ENCODE measurements at regions not wholly inside any gene's neighbourhood (a gene's known extent, or its start where the extent isn't known, plus 50 kb on each side); places are given as distances from the start of the nearest gene placed in this dataset.
"Not testable (repeated sequence)": the region's sequence is repeated elsewhere in the genome, so short reads cannot be mapped to it uniquely, and the experiment has no call there.

DNA sequence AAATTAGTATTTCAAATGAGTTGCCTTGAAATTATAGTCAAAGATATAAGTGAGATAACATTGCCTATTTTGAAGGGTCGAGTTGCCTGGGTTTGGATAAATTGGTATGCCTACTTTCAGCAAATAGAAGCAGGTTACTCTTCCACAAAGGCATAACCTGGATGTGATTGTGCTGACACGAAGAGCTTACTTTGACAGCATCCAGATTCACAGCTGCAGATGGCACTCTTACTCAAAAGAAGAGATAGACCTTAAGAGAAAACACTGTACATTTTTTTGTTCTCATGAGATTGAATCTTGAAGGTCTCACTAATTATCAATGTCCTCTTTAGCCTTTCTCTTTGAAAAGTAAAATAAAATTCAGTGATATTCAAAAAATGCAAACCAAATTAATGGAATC lies 1338.7 kb downstream of the REEP3 start:
- Mint-ChIP-seq H3K9me3 (no peaks in the 10 kb centered on the region), H3K4me1 (no peaks in the 10 kb centered on the region), H3K27me3 (no peaks in the 10 kb centered on the region), H3K4me3 (no peak overlapping the region), H3K27ac (no peak overlapping the region), H3K36me3 (ENCODE audit: low read depth) (no peaks in the 10 kb centered on the region)
- CTCF ChIA-PET: no interaction called here
- no peak for DNase-seq
- POLR2A ChIA-PET: no interaction called here

- H3K4me1 Mint-ChIP-seq: no peaks in the 10 kb centered on the region
- H3K27ac Mint-ChIP-seq: no peak overlapping the region
- CTCF ChIA-PET: no interaction called here
- H3K36me3 Mint-ChIP-seq (ENCODE audit: low read depth): no peaks in the 10 kb centered on the region
- no peak for DNase-seq
- POLR2A ChIA-PET: no interaction called here
- no peaks in the 10 kb centered on the region for H3K9me3 Mint-ChIP-seq
- no peak overlapping the region for H3K4me3 Mint-ChIP-seq
- H3K27me3 Mint-ChIP-seq: no peaks in the 10 kb centered on the region
Observed at GRCh38 chr10:64863836-64864235, 1342.6 kb downstream of the REEP3 start.

- Mint-ChIP-seq H3K27me3 (no peaks in the 10 kb centered on the region), H3K36me3 (ENCODE audit: low read depth) (no peaks in the 10 kb centered on the region), H3K9me3 (no peaks in the 10 kb centered on the region), H3K4me1 (no peaks in the 10 kb centered on the region), H3K4me3 (no peak overlapping the region), H3K27ac (no peak overlapping the region)
- ChIA-PET CTCF (no interaction called here), POLR2A (no interaction called here)
- no peak for DNase-seq
Observed at GRCh38 chr10:64867501-64867962, 1346.3 kb downstream of the REEP3 start.

GRCh38 chr10:64873088-64873487 lies 1351.9 kb downstream of the REEP3 start:
- ChIA-PET POLR2A (no interaction called here), CTCF (no interaction called here)
- no peaks in the 10 kb centered on the region for H3K4me1 Mint-ChIP-seq
- no peak overlapping the region for H3K4me3 Mint-ChIP-seq
- H3K36me3 Mint-ChIP-seq (ENCODE audit: low read depth): no peaks in the 10 kb centered on the region
- no peak for DNase-seq
- H3K27me3 Mint-ChIP-seq: no peaks in the 10 kb centered on the region
- H3K27ac Mint-ChIP-seq: no peak overlapping the region
- H3K9me3 Mint-ChIP-seq: no peaks in the 10 kb centered on the region

- DNase-seq: no peak
- ChIA-PET POLR2A (no interaction called here), CTCF (no interaction called here)
- Mint-ChIP-seq H3K4me3 (no peak overlapping the region), H3K4me1 (no peaks in the 10 kb centered on the region), H3K27me3 (no peaks in the 10 kb centered on the region), H3K27ac (no peak overlapping the region), H3K9me3 (no peaks in the 10 kb centered on the region), H3K36me3 (ENCODE audit: low read depth) (no peaks in the 10 kb centered on the region)
Observed at GRCh38 chr10:64873959-64874358, 1352.8 kb downstream of the REEP3 start.

DNA sequence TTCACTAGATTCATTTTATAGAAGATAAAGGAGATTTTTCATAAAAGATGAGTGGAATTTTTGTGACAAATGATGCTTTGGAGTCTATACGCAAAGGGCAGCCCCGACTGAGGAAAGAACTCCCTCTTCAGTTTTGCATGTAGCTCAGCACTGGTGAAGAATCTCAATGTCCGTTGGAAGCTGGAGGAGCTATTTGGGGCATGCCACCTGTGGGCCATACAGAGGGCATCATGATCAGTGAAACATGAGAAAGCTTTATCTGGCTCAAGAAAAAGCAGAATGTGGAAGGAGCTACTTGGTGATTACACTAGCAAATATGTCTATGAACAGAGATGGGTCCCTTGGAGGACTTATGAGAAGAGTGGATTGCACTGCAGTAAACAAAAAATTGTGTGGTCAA lies 1359.3 kb downstream of the REEP3 start:
- CTCF ChIA-PET: no interaction called here
- Mint-ChIP-seq H3K27ac (no peak overlapping the region), H3K9me3 (no peaks in the 10 kb centered on the region), H3K27me3 (no peaks in the 10 kb centered on the region), H3K4me3 (no peak overlapping the region), H3K4me1 (no peaks in the 10 kb centered on the region), H3K36me3 (ENCODE audit: low read depth) (no peaks in the 10 kb centered on the region)
- DNase-seq: no peak
- POLR2A ChIA-PET: no interaction called here

GRCh38 chr10:64881257-64881656 lies 1360.1 kb downstream of the REEP3 start:
- CTCF ChIA-PET: no interaction called here
- POLR2A ChIA-PET: no interaction called here
- no peaks in the 10 kb centered on the region for H3K36me3 Mint-ChIP-seq (ENCODE audit: low read depth)

GRCh38 chr10:64896582-64896981 lies 1375.4 kb downstream of the REEP3 start:
- H3K4me1 Mint-ChIP-seq: no peaks in the 10 kb centered on the region
- CTCF ChIA-PET: no interaction called here
- H3K27me3 Mint-ChIP-seq: no peaks in the 10 kb centered on the region
- no peaks in the 10 kb centered on the region for H3K36me3 Mint-ChIP-seq (ENCODE audit: low read depth)
- POLR2A ChIA-PET: no interaction called here
- no peak overlapping the region for H3K4me3 Mint-ChIP-seq
- H3K9me3 Mint-ChIP-seq: peaks cover 11% of the 10 kb centered on the region
- no peak for DNase-seq
- H3K27ac Mint-ChIP-seq: no peak overlapping the region

More at GRCh38 chr10:64881257-64881656, 1360.1 kb downstream of the REEP3 start:
- Mint-ChIP-seq H3K27me3 (no peaks in the 10 kb centered on the region), H3K27ac (no peak overlapping the region), H3K4me1 (no peaks in the 10 kb centered on the region), H3K9me3 (no peaks in the 10 kb centered on the region), H3K4me3 (no peak overlapping the region)
- no peak for DNase-seq

DNA sequence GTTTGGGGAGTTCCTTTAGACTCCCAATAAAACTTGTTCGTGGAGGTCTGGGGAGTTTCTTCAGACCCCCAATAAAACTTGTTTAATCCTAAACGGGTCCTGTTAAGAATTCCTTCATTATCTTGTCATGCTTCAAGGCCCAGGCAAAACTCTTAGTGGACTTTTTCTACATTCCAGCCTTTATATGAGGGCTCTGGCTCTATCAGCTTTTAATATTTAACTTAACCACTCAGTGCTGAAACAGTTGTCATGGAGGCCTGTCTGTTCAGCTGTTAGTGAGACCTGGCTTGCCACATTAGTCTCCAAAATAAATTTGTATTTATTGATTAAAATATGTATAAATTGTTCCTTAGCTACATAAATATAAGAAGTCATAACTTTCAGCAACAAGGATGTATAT lies 1385.1 kb downstream of the REEP3 start:
- CTCF ChIA-PET; H3K4me1 Mint-ChIP-seq; H3K27me3 Mint-ChIP-seq; H3K36me3 Mint-ChIP-seq (ENCODE audit: low read depth); H3K4me3 Mint-ChIP-seq; H3K9me3 Mint-ChIP-seq; POLR2A ChIA-PET; DNase-seq; H3K27ac Mint-ChIP-seq: not testable (repeated sequence)

- CTCF ChIA-PET; DNase-seq; H3K27ac Mint-ChIP-seq; H3K36me3 Mint-ChIP-seq (ENCODE audit: low read depth); H3K4me1 Mint-ChIP-seq; POLR2A ChIA-PET; H3K4me3 Mint-ChIP-seq; H3K27me3 Mint-ChIP-seq; H3K9me3 Mint-ChIP-seq: not testable (repeated sequence)
Observed at GRCh38 chr10:64924306-64924705, 1403.1 kb downstream of the REEP3 start.

- no peak for DNase-seq
- no peaks in the 10 kb centered on the region for H3K36me3 Mint-ChIP-seq (ENCODE audit: low read depth)
- no peaks in the 10 kb centered on the region for H3K27me3 Mint-ChIP-seq
- no peak overlapping the region for H3K27ac Mint-ChIP-seq
- POLR2A ChIA-PET: no interaction called here
- H3K4me3 Mint-ChIP-seq: no peak overlapping the region
- H3K4me1 Mint-ChIP-seq: no peaks in the 10 kb centered on the region
- CTCF ChIA-PET: no interaction called here
- no peaks in the 10 kb centered on the region for H3K9me3 Mint-ChIP-seq
Observed at GRCh38 chr10:64952042-64952441, 1430.8 kb downstream of the REEP3 start.

DNA sequence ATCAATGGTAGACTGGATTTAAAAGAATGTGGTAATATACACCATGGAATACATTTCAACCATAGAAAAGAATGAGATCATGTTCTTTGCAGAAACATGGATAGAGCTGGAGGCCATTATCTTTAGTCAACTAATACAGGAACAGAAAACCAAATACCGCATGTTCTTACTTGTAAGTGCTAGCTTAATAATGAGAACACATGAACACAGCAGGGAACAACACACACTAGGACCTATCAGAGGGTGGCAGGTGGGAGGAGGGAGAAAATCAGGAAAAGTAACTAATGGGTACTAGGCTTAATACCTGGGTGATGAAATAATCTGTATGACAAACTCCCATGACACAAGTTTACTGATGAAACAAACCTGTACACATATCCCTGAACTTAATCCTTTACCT lies 1435.2 kb downstream of the REEP3 start:
- H3K27ac Mint-ChIP-seq: no peak overlapping the region
- H3K9me3 Mint-ChIP-seq: no peaks in the 10 kb centered on the region
- H3K27me3 Mint-ChIP-seq: no peaks in the 10 kb centered on the region
- no peaks in the 10 kb centered on the region for H3K36me3 Mint-ChIP-seq (ENCODE audit: low read depth)
- ChIA-PET CTCF (no interaction called here), POLR2A (no interaction called here)
- no peaks in the 10 kb centered on the region for H3K4me1 Mint-ChIP-seq
- H3K4me3 Mint-ChIP-seq: no peak overlapping the region
- DNase-seq: no peak

- H3K36me3 Mint-ChIP-seq (ENCODE audit: low read depth): no peaks in the 10 kb centered on the region
- H3K4me3 Mint-ChIP-seq: no peak overlapping the region
- no peaks in the 10 kb centered on the region for H3K4me1 Mint-ChIP-seq
- CTCF ChIA-PET: no interaction called here
- no peaks in the 10 kb centered on the region for H3K9me3 Mint-ChIP-seq
- no peak overlapping the region for H3K27ac Mint-ChIP-seq
- no peak for DNase-seq
- POLR2A ChIA-PET: no interaction called here
- H3K27me3 Mint-ChIP-seq: no peaks in the 10 kb centered on the region
Observed at GRCh38 chr10:64959116-64959515, 1437.9 kb downstream of the REEP3 start.

- Mint-ChIP-seq H3K27me3 (no peaks in the 10 kb centered on the region), H3K4me1 (no peaks in the 10 kb centered on the region), H3K4me3 (no peak overlapping the region), H3K36me3 (ENCODE audit: low read depth) (no peaks in the 10 kb centered on the region), H3K27ac (no peak overlapping the region), H3K9me3 (no peaks in the 10 kb centered on the region)
- CTCF ChIA-PET: no interaction called here
- POLR2A ChIA-PET: no interaction called here
- DNase-seq: no peak
Observed at GRCh38 chr10:64959883-64960282, 1438.7 kb downstream of the REEP3 start.

GRCh38 chr10:64973391-64973790 lies 1452.2 kb downstream of the REEP3 start:
- Mint-ChIP-seq H3K9me3 (no peaks in the 10 kb centered on the region), H3K27me3 (no peaks in the 10 kb centered on the region), H3K4me1 (no peaks in the 10 kb centered on the region), H3K27ac (no peak overlapping the region), H3K36me3 (ENCODE audit: low read depth) (no peaks in the 10 kb centered on the region), H3K4me3 (no peak overlapping the region)
- DNase-seq: no peak
- ChIA-PET CTCF (no interaction called here), POLR2A (no interaction called here)
